ENCODE measurements at regions not wholly inside any gene's neighbourhood (a gene's known extent, or its start where the extent isn't known, plus 50 kb on each side); places are given as distances from the start of the nearest gene placed in this dataset.

DNA sequence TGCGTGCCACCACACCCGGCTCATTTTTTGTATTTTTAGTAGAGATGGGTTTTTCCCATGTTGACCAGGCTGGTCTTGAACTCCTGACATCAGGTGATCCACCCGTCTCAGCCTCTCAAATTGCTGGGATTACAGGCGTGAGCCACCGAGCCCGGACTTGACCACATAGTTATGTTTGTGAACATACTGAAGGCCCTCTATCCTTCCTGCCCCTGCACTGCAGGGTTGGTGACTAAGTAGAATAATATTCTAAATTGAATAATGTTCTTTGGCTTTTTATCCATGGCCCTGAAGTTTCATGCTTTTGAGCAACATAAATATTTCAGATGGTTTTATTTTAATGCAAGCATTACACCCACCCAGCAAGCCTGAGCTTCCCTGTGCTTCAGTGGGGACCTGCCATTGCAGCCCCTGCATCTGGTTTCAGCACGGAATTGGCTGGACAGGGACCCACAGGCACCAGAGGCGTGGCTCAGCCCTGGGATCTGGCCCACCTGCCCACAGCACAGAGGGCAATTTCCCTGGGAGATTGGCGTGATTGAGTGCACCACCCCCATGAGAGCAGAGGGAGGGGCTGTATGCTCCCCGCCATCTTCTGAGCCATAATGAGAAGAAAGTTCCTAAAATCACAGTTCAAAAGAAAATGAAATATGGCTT, 460.5 kb downstream of the BRD1 start:
- no peak for DNase-seq (ENCODE audit: low read depth in 2 of 3, low spot score in 2 of 3)

DNA sequence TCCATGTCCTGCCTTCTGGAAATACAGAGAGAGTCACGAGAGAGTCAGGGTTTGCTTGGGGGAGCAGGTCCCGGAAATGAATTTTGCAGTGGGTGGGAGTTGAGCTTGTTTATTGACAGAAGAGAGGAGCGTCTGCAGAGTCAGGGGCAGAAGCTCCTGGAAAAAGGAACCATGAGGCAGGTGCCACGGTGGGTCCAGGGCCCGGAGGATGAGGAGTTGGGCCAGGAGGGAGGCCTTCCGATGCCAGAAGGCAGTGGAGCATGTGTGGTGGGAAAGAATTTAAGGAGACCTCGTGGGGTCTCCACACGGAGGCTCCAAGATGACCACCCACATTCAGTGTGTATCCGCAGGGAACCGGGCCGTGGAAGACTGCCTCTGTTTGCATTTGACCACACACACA, 461.2 kb downstream of the BRD1 start:
- no peak for DNase-seq (ENCODE audit: low read depth in 2 of 3, low spot score in 2 of 3)

DNA sequence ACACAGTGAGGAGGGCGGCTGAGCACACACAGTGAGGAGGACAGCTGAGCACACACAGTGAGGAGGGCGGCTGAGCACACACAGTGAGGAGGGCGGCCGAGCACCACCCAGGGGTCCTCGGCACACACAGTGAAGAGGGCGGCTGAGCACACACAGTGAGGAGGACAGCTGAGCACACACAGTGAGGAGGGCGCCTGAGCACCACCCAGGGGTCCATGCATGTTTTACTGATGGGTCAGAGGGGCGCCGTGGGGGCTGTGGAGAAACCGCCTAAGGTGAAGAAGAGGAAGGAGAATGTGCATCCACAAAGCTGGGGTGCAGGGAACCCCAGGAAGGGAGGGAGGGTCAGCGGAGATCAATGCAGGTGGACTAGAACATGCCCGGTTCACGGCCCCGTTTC, 461.8 kb downstream of the BRD1 start:
- no peak for DNase-seq (ENCODE audit: low read depth in 2 of 3, low spot score in 2 of 3)

DNA sequence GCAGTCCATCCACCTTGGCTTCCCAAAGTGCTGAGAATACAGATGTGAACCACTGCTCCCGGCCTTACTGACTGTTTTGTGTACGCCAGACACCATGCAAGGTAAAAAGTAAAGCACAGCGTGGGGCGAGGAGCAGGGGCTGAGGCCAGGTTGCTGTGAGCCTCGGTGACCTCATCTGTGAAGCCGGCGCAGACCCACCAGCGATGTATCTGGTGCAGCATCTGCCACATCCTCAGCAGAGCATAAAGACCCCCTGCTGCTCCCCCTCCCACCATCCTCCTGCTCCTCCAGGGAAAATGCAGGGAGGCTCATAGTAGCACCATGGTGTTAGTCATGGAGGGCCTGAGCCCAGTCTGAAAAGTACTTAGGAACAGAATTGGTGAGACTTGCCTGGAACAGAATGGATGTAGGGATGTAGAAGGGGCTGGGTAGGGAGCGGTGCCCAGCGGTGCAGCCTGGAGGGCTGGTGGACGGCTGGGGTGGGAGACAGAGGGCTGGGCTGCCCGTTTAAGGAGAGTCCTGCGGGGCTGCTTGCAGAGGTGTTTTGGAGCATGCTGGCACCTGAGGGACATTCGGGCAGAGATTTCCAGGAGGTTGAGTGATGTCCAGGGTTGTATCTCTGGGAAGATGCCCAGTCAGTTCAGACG, 462.4 kb downstream of the BRD1 start:
- no peak for DNase-seq (ENCODE audit: low read depth in 2 of 3, low spot score in 2 of 3)

DNA sequence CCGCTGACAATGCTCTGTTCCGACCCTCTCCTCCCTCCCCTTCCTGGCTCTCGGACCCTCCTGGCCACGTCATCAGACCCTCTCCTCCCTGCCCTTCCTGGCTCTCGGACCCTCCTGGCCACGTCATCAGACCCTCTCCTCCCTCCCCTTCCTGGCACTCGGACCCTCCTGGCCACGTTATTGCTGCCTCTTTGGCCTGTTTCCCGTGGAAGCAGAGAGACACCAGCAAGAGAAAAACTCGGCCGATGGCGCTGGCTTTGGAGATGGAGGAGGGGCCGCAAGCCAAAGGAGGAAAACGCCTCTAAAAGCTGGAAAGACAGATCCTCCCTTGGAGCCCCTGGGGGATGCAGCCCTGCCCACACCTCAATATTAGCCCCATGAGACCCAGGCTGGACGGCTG, 463.3 kb downstream of the BRD1 start:
- DNase-seq (ENCODE audit: low read depth in 2 of 3, low spot score in 2 of 3) = no peak

DNA sequence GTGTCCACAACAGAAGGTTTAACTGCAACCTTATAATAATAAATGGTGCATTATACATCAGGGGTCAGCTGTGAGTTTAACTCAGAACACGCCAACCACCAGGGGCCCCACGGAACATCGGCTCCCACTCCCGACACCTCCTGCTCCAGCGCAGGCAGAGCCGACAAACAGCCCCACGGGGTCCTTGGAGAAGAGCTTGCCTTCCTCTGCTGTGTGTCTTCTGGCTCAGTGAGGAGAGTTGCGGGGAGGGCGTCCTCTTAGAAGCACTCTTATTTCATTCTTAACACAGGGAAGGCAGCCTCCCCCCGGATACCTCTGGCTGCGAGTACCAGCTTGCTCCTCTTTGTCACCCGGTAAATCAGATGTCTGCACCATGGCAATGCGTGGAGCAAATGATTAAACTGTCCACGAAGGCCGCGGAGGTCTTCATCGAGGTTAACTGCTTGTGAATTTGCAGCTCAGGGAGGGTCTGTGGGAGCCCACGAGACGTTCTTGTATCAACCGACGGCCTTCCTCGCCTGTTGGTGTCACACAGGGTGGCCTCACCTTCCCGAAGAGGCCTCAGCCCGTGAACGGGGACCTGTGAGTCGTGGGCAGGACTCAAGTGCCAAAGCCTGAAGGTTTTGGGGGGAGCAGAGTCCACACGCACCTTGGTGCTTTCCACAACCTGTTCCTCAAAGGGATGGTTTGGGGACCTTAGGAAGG, 464.0 kb downstream of the BRD1 start:
- DNase-seq (ENCODE audit: low read depth in 2 of 3, low spot score in 2 of 3) = no peak

DNA sequence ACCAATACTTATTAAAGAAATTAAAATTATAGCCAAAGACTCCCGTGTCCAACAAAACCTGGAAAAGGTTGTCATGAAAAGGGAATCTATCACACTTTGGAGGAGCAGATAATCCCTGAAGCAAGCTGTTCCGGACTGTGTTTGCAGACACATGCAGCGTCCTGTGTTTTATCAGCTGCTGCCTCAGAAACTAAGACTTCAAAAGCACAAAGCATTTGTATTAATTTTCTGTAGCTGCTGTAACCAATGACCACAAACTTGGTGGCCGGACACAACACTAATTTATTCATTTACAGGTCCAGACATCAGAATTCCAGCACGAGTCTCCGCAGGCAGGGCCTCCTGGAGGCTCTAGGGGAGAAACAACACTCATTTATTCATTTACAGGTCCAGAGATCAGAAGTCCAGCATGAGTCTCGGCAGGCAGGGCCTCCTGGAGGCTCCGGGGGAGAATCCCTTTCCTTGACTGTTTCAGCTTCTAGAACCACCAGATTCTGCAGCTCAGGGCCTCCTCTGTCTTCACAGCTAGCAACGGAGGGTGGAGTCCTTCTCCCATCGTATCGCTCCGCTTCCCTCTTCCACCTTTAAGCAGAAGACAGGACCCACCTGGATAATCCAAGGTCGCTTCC, 465.3 kb downstream of the BRD1 start:
- DNase-seq (ENCODE audit: low read depth in 2 of 3, low spot score in 2 of 3) = no peak

DNA sequence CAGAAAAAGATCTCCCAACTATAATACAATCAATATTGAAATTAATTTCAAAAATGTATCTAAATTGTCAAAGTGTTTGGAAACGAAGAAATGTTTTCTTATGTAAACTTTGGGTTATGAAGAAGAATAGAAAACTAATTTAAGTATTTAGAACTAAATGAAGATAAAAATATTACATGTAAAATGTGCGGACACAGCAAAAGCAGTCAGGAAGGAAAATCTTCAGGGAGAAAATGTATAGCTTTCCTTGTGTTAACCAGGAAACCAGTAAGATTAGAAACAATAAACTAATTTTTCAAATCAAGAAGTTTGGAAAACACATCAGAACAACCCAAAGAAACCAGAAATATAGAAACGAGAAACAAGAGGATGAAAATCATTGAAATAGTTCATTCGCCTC, 466.5 kb downstream of the BRD1 start:
- DNase-seq (ENCODE audit: low read depth in 2 of 3, low spot score in 2 of 3) = no peak

DNA sequence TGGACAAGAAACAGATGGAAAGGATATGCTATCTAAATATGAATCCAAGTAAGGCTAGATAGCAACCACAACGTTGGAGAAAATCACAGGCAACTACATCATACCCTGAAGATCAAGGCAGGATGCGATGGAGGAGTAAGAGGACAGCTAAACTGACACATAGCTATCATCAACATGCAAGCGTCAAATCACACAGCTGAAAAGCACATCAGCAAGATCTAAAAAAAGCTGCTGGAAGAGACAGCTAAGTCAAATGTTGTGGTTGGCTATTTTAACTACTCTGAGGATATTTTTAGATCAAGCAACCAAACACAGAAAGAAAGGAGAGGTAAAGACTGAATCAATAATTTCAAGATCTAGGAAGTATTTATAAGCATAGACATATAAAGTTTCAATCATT, 466.9 kb downstream of the BRD1 start:
- no peak for DNase-seq (ENCODE audit: low read depth in 2 of 3, low spot score in 2 of 3)

DNA sequence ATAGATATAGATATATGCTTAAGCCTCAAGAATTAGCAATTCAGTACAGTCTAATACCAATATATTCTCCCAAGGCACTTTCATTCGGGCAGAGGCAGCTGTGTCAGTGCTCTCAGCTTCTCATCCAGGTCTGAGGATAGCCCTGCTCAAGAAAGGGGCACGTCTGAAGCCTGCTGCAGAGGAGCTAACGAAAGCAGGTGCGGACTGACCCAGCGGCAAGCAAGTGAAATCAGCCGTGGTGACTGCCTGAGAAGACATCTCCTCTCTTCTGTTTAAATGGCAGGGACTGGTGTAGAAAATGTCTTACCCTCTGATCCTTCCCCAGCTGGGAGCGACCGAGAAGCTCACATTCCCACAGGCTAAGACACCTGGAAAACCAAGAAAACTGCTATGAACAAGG, 468.6 kb downstream of the BRD1 start:
- no peak for DNase-seq (ENCODE audit: low read depth in 2 of 3, low spot score in 2 of 3)

DNA sequence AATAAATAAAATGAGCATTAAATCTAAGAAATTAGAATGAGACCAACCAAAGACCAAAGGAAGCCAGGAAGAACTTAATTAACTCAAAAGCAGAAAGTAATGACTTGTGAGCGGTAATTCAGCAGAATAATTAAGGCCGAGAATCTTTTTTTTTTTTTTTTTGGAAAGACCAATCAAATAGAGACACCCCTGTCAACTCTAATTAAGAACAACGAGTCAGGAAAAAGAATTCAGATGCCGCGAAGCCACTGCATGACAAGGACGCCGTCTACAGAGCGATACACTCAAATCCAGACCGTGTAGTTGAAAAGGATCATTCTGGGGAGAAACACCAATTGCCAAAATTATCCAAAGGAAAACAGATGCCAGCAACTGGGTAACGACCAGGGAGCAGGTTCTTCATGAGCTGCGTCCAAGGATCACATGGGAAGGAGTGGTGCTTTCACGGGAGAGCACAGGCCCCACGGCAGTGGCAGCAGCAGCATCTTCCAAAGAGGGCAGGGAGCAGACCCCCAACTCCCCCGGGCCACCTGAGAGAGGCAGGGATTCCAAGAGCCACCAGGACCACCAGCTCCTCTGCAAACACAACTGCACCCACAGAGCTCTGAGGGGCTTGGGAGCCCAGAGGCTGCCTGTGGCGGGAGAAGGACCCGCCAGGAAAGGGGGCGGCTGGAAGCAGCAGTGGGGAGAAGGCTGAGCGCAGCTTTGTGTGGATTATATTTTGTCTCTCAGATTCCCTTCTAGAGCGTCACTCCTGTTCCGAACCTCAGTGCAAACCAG, 469.8 kb downstream of the BRD1 start:
- no peak for DNase-seq (ENCODE audit: low read depth in 2 of 3, low spot score in 2 of 3)

DNA sequence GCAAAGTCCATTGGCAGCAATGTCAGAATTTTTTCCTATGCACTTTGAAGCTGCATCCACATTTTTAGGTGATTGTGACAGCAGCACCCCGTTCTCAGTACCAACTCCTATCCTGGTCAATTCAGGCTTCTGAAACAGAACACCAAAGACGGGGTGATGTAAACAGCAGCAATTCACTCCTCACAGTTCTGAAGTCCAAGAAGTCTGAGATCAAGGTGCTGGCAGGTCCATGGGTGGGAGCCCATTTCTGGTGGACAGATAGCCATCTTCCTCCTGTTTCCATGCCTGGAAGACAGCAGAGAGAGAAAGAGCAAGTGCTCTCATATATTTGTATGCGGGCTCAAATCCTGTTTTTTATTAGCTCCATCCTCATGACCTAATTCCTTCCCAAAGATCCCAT, 471.2 kb downstream of the BRD1 start:
- DNase-seq (ENCODE audit: low read depth in 2 of 3, low spot score in 2 of 3) = no peak

DNA sequence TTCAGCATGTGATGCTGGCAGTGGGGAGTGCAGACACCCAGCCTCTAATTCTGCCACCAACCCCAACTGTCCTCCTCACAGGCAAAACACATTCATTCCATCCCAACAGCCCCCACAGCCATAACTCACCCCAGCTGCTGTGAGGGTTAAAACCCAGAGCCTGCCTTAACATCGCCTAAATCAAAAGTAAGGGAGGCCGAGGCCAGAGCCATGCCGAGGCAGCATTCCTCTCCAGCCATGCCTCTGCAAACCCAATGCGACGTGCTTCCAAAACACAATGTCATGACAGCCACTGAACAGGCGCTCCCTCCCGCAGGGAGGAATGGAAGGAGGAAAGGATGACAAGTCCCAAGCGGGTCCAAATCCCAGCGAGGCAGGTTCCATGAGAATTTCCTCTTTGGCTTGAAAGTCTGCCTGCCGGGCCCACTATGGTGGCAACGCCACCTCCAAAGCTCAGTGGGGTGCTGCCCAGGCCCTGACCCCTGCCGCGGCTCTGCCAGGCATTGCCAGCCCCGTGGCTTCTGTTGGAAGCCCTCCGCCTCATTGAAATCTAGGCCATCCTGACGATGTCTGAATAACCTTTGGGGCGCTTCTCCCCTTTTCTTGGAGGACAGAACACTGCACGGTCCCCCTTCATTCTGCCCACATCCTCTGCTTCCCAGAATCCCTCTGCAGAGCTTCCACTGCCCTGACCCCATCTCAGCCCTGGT, 472.3 kb downstream of the BRD1 start:
- no peak for DNase-seq (ENCODE audit: low read depth in 2 of 3, low spot score in 2 of 3)

DNA sequence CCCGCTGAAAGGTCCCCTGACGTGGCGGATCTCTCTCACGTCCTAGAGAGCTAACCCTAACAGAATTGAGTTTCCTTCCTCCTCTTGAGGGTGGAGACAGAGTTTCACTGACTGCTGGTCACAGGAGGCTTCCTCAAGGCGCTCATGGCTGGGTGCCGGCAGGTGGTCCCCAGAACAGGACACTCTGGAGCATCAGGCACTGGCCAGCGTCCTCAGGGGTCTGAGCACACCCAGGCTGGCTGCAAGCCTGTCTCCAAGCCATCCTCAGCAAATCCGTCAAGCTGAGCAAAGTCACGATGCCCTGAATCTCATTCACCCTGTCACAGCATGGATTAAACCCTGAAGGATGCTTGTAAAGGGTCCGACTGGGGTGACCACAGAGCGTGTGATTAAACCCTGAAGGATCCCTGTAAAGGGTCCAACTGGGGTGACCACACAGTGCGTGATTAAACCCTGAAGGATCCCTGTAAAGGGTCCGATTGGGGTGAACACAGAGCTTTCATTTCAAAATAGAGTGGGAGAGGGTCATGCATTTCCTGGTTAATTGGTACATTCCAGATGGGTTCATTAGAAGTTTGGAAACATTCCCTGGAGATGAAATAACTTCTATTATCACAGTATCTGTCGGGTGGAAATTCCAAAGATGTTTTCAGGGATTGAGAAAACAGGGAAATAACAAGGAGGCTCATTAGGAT, 473.0 kb downstream of the BRD1 start:
- no peak for DNase-seq (ENCODE audit: low read depth in 2 of 3, low spot score in 2 of 3)

DNA sequence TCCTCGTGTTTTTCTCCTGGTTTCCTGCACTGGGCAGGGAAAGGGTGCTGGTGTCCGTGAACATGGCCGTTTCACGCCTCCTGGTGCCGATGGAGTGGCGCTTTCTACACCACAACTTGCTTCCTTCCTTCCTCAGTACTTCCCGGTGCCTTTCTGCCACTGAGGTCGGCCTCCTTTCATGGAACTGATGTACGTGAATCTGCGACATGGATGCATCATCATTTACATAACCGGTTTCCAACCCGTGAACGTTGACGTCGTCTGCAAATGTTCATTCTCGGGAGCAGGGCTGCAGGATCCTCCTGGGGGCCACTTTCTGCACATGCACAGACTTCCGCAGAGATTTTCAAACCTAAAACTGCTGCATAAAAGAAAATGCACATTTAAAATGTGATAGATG, 474.4 kb downstream of the BRD1 start:
- DNase-seq (ENCODE audit: low read depth in 2 of 3, low spot score in 2 of 3) = no peak

DNA sequence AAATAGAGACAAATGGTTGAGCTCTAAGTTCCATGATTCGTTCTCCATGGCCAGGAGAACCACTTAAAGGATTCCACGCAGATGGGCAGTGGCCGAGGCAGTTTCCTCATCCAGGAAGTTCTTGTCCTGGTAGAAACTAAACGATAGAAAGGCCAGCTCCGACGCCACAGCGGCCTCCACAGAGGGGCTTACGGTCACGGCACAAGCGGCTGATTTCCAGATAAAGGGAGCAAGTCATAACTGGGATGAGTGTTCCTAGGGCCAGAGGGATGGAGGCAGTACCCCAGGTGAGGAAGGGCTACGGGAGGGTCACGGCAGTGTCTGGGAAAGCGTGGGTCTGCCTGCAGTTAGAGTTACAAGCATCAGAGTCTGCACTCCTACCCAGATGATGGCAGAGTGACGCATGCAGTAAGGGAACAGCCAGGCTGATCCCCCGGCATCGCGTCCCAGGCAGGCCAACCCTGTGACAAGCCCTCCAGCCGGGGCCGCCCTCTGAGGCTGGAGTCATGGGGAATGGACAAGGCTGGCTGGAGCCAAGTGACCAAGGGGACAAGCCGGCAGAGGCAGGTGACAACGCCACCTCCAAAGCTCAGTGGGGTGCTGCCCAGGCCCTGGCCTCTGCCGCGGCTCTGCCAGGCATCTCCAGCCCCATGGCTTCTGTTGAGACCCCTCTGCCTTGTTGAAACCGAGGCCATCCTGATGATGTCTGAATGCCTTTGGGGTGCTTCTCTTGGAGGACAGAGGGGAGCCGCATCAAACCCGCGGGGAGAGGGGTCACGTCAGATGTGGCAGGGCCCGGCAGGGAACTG, 475.1 kb downstream of the BRD1 start:
- no peak for DNase-seq (ENCODE audit: low read depth in 2 of 3, low spot score in 2 of 3)

DNA sequence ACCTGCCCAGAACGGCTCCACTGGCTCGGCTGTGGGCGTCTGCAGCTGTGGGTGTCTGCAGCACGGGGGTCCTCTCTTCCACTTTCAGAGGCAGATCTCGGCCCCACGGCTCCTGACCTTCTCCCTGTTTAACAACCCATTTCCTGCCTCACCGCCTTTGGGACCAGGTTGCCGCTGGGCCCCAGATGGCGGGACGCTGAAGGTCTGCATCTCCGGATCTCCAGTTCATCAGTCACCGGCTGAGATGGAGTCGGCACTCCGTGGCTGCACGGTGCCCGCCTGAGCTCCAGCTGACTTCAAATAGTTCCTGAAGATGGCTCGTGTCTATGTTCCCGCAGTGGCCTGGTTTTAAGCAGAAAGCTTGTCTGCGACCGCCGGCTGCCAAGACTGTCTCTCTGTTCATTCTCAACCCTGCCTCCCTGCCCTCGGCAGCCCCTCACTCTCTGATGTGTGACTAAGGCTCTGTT, 475.9 kb downstream of the BRD1 start:
- no peak for DNase-seq (ENCODE audit: low read depth in 2 of 3, low spot score in 2 of 3)

DNA sequence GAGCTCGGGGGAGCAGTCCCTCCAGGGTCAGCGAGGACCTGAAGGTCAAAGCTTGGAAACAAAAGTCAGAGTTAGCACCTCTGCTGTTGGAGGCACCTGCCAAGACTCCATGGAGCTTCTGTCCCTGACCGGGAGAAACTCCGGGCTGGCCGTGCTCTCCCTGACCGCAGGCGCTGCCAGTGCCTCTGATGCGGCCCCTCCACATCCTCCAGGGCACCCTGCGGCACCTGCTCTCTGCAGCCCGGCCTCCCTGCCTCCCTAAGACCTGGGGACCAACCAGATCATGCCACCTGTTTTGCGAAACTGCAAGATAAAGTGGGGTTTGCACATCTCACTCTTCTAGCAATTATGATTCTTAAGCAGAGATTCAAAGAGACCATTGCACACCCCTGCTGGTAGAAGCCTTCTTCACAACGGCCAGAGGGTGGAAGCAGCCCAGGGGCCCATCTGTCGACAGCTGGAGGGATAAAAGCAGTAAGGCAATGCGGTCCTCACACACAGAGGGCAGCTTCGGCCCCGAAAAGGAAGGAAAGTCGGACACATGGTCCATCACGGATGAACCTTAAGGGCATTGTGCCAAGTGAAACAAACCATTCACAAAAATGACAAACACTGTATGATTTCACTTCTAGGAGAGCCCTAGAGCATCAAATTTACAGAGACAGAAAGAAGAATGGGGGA, 477.1 kb downstream of the BRD1 start:
- peak in 1 of 3 donors; percentile 8 for DNase-seq (ENCODE audit: low read depth in 2 of 3, low spot score in 2 of 3)

Measured in hematopoietic multipotent progenitor cell (in vitro differentiated cells).